ENCODE measurements at regions not wholly inside any gene's neighbourhood (a gene's known extent, or its start where the extent isn't known, plus 50 kb on each side); places are given as distances from the start of the nearest gene placed in this dataset.

DNA sequence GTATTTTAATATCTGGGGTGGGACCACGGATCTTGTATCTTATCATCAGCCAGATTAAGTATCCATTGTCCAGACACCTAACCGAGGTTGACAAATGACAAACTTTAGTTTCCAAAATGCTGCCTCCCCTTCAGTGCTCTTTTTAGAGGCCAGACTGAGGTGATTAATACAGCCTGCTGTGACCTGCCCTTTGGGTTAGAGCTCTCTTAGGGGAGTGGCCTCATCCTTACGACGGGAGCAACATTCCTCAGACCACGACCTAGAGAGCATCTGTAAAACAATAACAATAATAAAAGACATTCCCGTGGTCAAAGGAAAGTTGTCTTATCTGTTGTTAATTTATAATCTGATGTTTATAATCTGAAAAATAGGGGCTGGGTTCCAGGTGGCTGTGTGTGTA is 405.3 kb downstream of the LPIN1 start:
- Histone ChIP-seq H3K36me3 (ENCODE audit: low read depth) (no peaks in the 10 kb centered on the region), H3K27me3 (ENCODE audit: insufficient read depth, low read depth) (no peaks in the 10 kb centered on the region), H3K4me3 (no peak overlapping the region), H3K9me2 (ENCODE audit: insufficient read depth) (no peaks in the 10 kb centered on the region), H3K4me1 (replicated peaks; ENCODE audit: insufficient read depth) (peaks cover 31% of the 10 kb centered on the region), H2AFZ (no peak overlapping the region), H3K79me2 (ENCODE audit: low read depth) (no peaks in the 10 kb centered on the region), H4K20me1 (ENCODE audit: insufficient read depth) (no peaks in the 10 kb centered on the region), H3K27ac (no peak overlapping the region), H3F3A (ENCODE audit: insufficient read depth, low read depth) (peaks cover 26% of the 10 kb centered on the region), H3K9me3 (ENCODE audit: insufficient read depth, low read depth) (no peaks in the 10 kb centered on the region; the same call in 1 of the 2 replicates), H3K4me2 (peak overlapping the region; percentile 20; the same call in 1 of the 2 replicates)
- DNase-seq, result no peak
- intact Hi-C loops (cut with micrococcal nuclease; ENCODE audit: unreplicated experiment), result loop anchor here (10.0 kb wide), 1 partner anchor 317 kb away; no protein-coding TSS in a partner anchor
- POLR2A ChIA-PET (ENCODE audit: unreplicated experiment), result no interaction called here
- BruUV-seq (replicated peaks), result no TSS peak
- CTCF ChIA-PET, result no interaction called here
- TF ChIP-seq EZH2 (IDR thresholded peaks at IDR 0.05; ENCODE audit: low read depth), result no peak
- TF ChIP-seq, protein P1, sequence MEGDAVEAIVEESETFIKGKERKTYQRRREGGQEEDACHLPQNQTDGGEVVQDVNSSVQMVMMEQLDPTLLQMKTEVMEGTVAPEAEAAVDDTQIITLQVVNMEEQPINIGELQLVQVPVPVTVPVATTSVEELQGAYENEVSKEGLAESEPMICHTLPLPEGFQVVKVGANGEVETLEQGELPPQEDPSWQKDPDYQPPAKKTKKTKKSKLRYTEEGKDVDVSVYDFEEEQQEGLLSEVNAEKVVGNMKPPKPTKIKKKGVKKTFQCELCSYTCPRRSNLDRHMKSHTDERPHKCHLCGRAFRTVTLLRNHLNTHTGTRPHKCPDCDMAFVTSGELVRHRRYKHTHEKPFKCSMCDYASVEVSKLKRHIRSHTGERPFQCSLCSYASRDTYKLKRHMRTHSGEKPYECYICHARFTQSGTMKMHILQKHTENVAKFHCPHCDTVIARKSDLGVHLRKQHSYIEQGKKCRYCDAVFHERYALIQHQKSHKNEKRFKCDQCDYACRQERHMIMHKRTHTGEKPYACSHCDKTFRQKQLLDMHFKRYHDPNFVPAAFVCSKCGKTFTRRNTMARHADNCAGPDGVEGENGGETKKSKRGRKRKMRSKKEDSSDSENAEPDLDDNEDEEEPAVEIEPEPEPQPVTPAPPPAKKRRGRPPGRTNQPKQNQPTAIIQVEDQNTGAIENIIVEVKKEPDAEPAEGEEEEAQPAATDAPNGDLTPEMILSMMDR (conservative IDR thresholded peaks at IDR 0.05), result no peak

DNA sequence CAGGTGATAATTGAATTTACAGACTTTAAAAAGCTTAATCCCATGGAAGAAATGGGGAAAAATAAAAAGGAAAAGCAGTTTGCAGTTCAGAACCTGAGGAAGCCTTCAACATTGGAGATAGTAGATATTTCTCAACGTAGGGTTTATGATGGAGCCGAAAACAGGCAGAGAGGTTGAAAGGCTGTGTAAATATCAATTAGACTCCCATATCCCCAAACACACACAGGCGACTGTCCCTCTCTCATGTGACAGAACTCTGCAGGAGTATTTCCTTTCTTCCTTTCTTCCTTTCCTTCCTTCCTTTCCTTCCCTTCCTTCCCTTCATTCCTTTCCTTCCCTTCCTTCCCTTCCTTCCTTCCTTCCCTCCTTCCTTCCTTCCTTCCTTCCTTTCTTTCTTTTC is 406.5 kb downstream of the LPIN1 start:
- Histone ChIP-seq H3K9me2 (ENCODE audit: insufficient read depth) (no peaks in the 10 kb centered on the region), H3K4me2 (no peak overlapping the region), H3K27ac (no peak overlapping the region), H3F3A (ENCODE audit: insufficient read depth, low read depth) (peaks cover 35% of the 10 kb centered on the region), H3K9me3 (ENCODE audit: insufficient read depth, low read depth) (no peaks in the 10 kb centered on the region; the same call in 1 of the 2 replicates), H3K36me3 (ENCODE audit: low read depth) (no peaks in the 10 kb centered on the region), H3K79me2 (ENCODE audit: low read depth) (no peaks in the 10 kb centered on the region), H4K20me1 (ENCODE audit: insufficient read depth) (no peaks in the 10 kb centered on the region), H3K4me1 (replicated peaks; ENCODE audit: insufficient read depth) (peaks cover 36% of the 10 kb centered on the region), H3K4me3 (no peak overlapping the region), H2AFZ (no peak overlapping the region), H3K27me3 (ENCODE audit: insufficient read depth, low read depth) (no peaks in the 10 kb centered on the region)
- TF ChIP-seq, protein P1 (conservative IDR thresholded peaks at IDR 0.05), result no peak
- TF ChIP-seq EZH2 (IDR thresholded peaks at IDR 0.05; ENCODE audit: low read depth), result no peak
- intact Hi-C loops (cut with micrococcal nuclease; ENCODE audit: unreplicated experiment), result loop anchor here (10.0 kb wide), 1 partner anchor 318 kb away; no protein-coding TSS in a partner anchor
- POLR2A ChIA-PET (ENCODE audit: unreplicated experiment), result no interaction called here
- CTCF ChIA-PET, result no interaction called here
- no TSS peak for BruUV-seq (replicated peaks)
- DNase-seq, result no peak

DNA sequence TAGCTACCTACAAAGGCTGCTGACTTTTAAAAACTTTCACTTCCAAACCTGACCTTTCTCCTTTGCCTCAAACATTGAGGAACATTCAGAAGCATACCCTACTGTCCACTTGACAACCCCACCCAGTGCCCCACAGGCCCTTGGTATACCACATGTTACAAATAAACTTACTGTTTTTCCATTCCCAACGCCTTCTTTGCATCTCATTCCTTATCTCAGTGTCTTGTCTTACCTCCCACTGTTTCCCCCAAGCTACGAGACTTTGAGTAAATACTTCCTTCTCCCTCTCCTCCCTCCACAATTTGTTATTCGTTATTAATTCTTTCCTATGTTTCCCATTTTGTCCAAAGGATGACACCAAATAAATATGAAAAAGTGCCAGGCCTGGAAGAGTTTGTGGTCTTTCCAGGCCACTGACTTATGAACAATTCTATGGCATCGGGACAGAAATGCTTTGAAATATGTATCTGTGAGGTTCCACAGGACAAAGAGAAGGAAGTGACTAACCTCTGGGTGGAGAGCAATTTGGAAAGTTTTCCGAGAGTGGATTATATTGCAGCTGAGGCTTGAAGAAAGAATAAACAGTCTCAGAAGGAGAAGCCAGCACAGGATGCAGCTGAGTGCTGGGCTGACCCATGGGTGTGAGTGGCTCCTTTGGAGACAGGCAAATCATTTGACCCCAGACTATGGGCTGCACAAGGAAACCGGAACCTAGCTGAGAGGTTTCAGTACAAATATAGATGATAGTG is 409.0 kb downstream of the LPIN1 start:
- Histone ChIP-seq H3K9me2 (ENCODE audit: insufficient read depth) (no peaks in the 10 kb centered on the region), H3K36me3 (ENCODE audit: low read depth) (no peaks in the 10 kb centered on the region), H3K4me1 (replicated peaks; ENCODE audit: insufficient read depth) (peaks cover 36% of the 10 kb centered on the region), H3K4me3 (no peak overlapping the region), H3F3A (ENCODE audit: insufficient read depth, low read depth) (peaks cover 35% of the 10 kb centered on the region), H3K9me3 (ENCODE audit: insufficient read depth, low read depth) (peaks cover 4% of the 10 kb centered on the region), H3K4me2 (peak overlapping the region; percentile 35), H3K79me2 (ENCODE audit: low read depth) (no peaks in the 10 kb centered on the region), H3K27me3 (ENCODE audit: insufficient read depth, low read depth) (no peaks in the 10 kb centered on the region), H3K27ac (peak overlapping the region; percentile 79), H4K20me1 (ENCODE audit: insufficient read depth) (no peaks in the 10 kb centered on the region), H2AFZ (peak overlapping the region; percentile 24; the same call in 1 of the 2 replicates)
- POLR2A ChIA-PET (ENCODE audit: unreplicated experiment), result interaction anchor here (0.7 kb wide), 1 partner anchor 575 kb away, joined by 3 read pairs; no protein-coding TSS in a partner anchor
- TF ChIP-seq EZH2 (IDR thresholded peaks at IDR 0.05; ENCODE audit: low read depth), result no peak
- TF ChIP-seq, protein P1 (conservative IDR thresholded peaks at IDR 0.05), result no peak
- intact Hi-C loops (cut with micrococcal nuclease; ENCODE audit: unreplicated experiment), result loop anchor here (1.0 to 10.0 kb wide), 3 partner anchors 292 to 321 kb away; no protein-coding TSS in a partner anchor
- no TSS peak for BruUV-seq (replicated peaks)
- DNase-seq, result peak; percentile 58 to 86
- CTCF ChIA-PET, result no interaction called here
